Lung (tissue), 12 donors: ENCODE measurements at regions not wholly inside any gene's neighbourhood (a gene's known extent, or its start where the extent isn't known, plus 50 kb on each side); places are given as distances from the start of the nearest gene placed in this dataset. TPM values are rescaled to one million over a fixed set of nuclear protein-coding genes. Genes with fewer than 3 reads are reported as not detected.

Experiments
- ATAC-seq: fragments of 200-7000 bp; cut with Tn5 transposase; one replicate; pipeline ENCODE4 v1.9.1; 2020; ENCODE audit warnings: moderate number of reproducible peaks; ENCODE audit not compliant: insufficient read depth, low FRiP score
- DNase-seq, 3 donors: peaks; one replicate each; pipeline ENCODE4 v3.0.0-alpha.2; 2013 to 2017
- H3K27ac ChIP-seq, 2 donors: one replicate each; pipeline ENCODE4 v1.5.1; 2013; ENCODE audit warnings: mild to moderate bottlenecking in 2 of 2, moderate library complexity in 2 of 2, control low read depth in 1 of 2, inconsistent platforms in 1 of 2, low read depth in 1 of 2, low read length in 1 of 2
- H3K27me3 ChIP-seq, 3 donors: one replicate each; pipeline ENCODE4 v1.5.1; 2013; ENCODE audit warnings: low read length in 2 of 3; ENCODE audit not compliant: control insufficient read depth in 3 of 3, insufficient read depth in 3 of 3
- H3K36me3 ChIP-seq, 4 donors: one replicate each; pipeline ENCODE4 v1.5.1; 2013; ENCODE audit warnings: low read length in 4 of 4, mild to moderate bottlenecking in 1 of 4, moderate library complexity in 1 of 4; ENCODE audit not compliant: control insufficient read depth in 4 of 4, insufficient read depth in 4 of 4
- H3K4me1 ChIP-seq, 5 donors: one replicate each; pipeline ENCODE4 v1.5.1; 2013; ENCODE audit warnings: low read length in 5 of 5, mild to moderate bottlenecking in 2 of 5, moderate library complexity in 1 of 5; ENCODE audit not compliant: control insufficient read depth in 5 of 5, insufficient read depth in 5 of 5
- H3K4me3 ChIP-seq: one replicate; pipeline ENCODE4 v1.5.1; 2013; ENCODE audit warnings: mild to moderate bottlenecking, control low read depth, moderate library complexity
- H3K9ac ChIP-seq, 2 donors: one replicate each; pipeline ENCODE4 v1.5.1; 2013; ENCODE audit warnings: low read length in 2 of 2, control low read depth in 1 of 2; ENCODE audit not compliant: insufficient read depth in 1 of 2
- H3K9me3 ChIP-seq, 4 donors: one replicate each; pipeline ENCODE4 v1.5.1; 2013; ENCODE audit warnings: low read length in 3 of 4, mild to moderate bottlenecking in 1 of 4, moderate library complexity in 1 of 4; ENCODE audit not compliant: control insufficient read depth in 4 of 4, insufficient read depth in 3 of 4
- CTCF ChIP-seq: IDR thresholded peaks from 2 replicates; pipeline ENCODE4 v1.5.1; 2012; ENCODE audit warnings: mild to moderate bottlenecking; ENCODE audit errors: control extremely low read depth, extremely low read depth
- WGBS, 2 donors: extraction: QIAGEN DNeasy Blood & Tissue Kit; methylation state at CpG; one replicate each; pipeline ENCODE4 v1.1.7; 2013; 5-methylcytosine and 5-hydroxymethylcytosine counted together
- small RNA-seq: library from RNA; depleted of rRNA; stranded (forward); fragments of <200 nt; gene quantifications from one replicate; pipeline ENCODE3, GENCODE V24; 2014; ENCODE audit warnings: low replicate concordance
- donor health status: control.
- donor health status: control.
- donor health status: Bipolar disorder and iron deficiency.
- donor health status: healthy.
- donor health status: DM: yes; HTN: yes; CAD: no.

- no peak for ATAC-seq
- no peak for TF ChIP-seq CTCF
- H3K9ac ChIP-seq = no peak overlapping the region
Measured at GRCh38 chr20:9018346-9018745, 50.5 kb upstream of the PLCB4 start.

More at GRCh38 chr20:9018346-9018745, 50.5 kb upstream of the PLCB4 start:
- Histone ChIP-seq H3K9me3 (no peaks in the 10 kb centered on the region), H3K27me3 (no peaks in the 10 kb centered on the region), H3K4me3 (no peak overlapping the region), H3K27ac (no peak overlapping the region), H3K4me1 (no peaks in the 10 kb centered on the region), H3K36me3 (no peaks in the 10 kb centered on the region)
- no peak for DNase-seq
- 96 to 100% methylated on average over 1 of the region's 1 CpG for WGBS, 2 donors

Small RNAs in the stretch of these regions (small RNA-seq; reads per million reads assigned to genes)
- not detected for gene RF00017
